ENCODE measurements at regions not wholly inside any gene's neighbourhood (a gene's known extent, or its start where the extent isn't known, plus 50 kb on each side); places are given as distances from the start of the nearest gene placed in this dataset.

DNA sequence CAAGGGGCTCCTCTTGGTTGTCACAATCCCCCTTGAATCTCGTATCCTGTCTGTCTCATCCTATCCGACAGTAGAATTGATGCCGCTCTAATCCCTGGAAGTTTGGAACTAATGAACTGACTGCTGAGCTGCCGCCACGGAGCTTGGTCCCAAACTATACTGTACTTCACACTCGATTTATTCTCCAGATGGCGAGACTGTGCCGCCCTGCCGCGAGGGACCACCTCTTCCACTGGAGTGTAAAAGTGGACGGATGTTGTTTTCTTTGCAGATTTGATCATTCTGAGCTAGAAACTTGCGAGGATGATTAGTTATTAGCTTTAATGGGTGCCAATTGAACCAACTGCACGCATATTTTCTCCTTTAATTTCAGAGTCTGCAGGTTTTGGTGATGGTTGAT, 117.2 kb downstream of the ZIC5 start:
- no peak for DNase-seq (ENCODE audit: low read depth in 2 of 2)
- H3K4me3 ChIP-seq (replicated peaks in 1 of 2; ENCODE audit: low read depth in 2 of 2, low read length in 2 of 2) = no peak overlapping the region
- TF ChIP-seq, protein P1, sequence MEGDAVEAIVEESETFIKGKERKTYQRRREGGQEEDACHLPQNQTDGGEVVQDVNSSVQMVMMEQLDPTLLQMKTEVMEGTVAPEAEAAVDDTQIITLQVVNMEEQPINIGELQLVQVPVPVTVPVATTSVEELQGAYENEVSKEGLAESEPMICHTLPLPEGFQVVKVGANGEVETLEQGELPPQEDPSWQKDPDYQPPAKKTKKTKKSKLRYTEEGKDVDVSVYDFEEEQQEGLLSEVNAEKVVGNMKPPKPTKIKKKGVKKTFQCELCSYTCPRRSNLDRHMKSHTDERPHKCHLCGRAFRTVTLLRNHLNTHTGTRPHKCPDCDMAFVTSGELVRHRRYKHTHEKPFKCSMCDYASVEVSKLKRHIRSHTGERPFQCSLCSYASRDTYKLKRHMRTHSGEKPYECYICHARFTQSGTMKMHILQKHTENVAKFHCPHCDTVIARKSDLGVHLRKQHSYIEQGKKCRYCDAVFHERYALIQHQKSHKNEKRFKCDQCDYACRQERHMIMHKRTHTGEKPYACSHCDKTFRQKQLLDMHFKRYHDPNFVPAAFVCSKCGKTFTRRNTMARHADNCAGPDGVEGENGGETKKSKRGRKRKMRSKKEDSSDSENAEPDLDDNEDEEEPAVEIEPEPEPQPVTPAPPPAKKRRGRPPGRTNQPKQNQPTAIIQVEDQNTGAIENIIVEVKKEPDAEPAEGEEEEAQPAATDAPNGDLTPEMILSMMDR (IDR thresholded peaks at IDR 0.05; ENCODE audit: low read depth, low read length) = no peak

DNA sequence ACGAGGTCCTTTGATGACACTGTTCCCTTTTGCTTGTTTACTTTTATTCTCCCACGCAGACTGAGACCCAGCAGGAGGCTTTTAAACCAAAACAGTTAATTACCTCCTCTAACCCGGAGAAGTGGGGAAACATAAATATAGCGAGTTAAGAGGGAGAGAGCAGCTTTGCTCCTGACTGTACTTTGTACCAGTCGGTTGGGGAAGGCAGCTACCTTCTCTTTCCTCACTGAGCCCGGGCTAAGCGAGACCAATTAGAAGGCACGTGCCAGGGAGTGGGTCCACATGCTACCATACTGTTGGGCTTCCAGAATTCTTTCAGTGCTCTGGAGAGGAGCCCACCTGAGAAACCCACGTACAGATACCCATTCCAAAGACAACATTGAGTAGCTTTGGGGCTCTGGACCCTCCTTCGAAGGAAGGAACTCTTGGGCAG, 124.2 kb downstream of the ZIC5 start:
- no peak for DNase-seq (ENCODE audit: low read depth in 2 of 2)
- TF ChIP-seq, protein P1 (IDR thresholded peaks at IDR 0.05; ENCODE audit: low read depth, low read length) = no peak

DNA sequence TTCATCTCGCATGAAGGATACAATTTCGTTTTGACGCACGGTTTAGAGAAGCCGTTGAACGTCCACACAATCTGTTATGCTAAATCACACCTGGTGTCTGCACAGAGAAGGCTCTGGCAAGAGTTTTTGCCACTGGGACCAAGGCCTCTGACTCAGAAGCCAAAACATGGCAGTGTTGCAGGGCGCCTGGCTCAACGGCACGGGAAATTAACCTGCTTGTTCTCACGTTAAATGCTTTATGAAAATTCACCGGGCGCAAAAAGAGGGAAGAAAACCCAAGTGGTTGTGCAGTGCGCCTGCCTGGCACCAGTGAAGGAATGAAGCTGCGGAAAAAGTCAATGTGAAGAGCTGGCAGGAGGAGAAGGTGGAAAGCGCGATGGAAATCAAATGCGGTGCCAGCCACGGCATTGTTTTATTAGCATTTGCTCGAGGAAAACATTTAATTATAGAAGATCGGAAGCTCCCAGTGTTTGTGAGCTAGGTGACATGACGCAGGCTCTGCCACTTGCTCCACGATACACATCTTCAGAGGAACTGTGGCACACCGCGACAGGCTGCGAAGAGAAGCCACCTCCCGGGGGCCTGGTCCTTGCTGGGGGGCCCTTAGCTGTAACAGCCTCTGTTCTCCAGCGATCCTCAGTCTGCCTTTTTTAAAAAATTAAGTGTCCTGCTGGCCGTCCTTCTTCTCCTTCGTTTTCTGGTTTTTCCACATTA, 126.2 kb downstream of the ZIC5 start:
- no peak for DNase-seq (ENCODE audit: low read depth in 2 of 2)
- TF ChIP-seq, protein P1 (IDR thresholded peaks at IDR 0.05; ENCODE audit: low read depth, low read length) = no peak
- H3K4me3 ChIP-seq (replicated peaks in 1 of 2; ENCODE audit: low read depth in 2 of 2, low read length in 2 of 2) = no peak overlapping the region

More for the DNA sequence above, 124.2 kb downstream of the ZIC5 start:
- no peak overlapping the region for H3K4me3 ChIP-seq (replicated peaks in 1 of 2; ENCODE audit: low read depth in 2 of 2, low read length in 2 of 2)

DNA sequence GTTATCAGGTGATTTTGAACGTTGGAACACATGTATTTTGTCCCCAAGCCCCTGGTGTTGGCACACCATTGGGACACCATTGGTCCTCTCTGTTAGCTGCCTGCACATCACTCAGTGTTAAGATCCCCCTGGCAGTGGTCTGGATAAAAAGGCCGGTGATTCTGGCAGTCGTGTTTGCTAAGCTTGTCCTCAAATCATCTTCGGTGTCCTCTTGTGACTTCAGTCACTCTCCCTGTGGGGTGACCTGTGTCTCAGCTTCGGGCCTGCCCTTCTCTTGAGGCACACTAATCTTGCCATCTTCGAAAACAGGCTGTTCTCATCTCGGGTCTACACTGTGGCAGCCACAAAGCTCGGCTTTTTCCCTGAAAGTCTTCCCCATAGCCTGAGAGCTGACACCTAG, 127.1 kb downstream of the ZIC5 start:
- TF ChIP-seq, protein P1 (IDR thresholded peaks at IDR 0.05; ENCODE audit: low read depth, low read length) = no peak
- DNase-seq (ENCODE audit: low read depth in 2 of 2) = no peak
- H3K4me3 ChIP-seq (replicated peaks in 1 of 2; ENCODE audit: low read depth in 2 of 2, low read length in 2 of 2) = no peak overlapping the region

DNA sequence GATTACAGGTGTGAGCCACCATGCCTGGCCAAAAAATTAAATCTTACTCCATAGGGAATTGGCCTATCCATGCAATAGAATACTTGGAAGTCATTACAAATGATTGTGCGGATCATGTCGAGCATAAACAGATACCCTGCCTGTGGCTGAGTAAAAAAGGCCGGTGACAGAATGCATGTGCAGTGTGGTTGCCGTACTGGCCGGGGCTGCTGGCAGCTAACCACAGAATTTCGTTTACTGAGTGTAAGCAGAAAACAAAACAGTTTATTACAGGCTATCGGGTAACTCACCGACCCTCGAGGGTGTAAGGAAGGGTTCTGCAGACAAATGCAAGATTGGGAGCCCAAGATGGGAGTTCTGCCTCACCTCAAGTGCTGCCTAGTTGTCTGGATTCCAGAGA, 127.7 kb downstream of the ZIC5 start:
- TF ChIP-seq, protein P1 (IDR thresholded peaks at IDR 0.05; ENCODE audit: low read depth, low read length) = no peak
- DNase-seq (ENCODE audit: low read depth in 2 of 2) = no peak

DNA sequence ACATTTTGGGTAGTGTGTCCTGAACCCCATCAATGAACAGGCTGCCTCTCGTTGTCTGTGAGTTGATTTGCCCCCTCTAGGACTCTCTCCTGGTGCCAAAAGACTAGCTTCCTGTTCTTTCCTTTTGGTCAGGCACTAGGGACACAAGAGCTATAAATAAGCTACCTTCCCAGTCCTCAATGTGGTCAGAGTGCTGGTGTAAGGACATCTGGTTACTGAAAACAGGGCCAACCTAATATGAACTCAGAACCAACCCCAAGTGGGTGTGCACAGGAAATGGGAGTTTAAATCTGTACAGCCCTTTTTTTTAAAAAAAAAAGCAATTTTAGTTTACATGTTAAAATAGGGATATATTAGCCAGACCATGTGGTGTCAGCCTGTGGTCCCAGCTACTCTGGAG, 129.2 kb downstream of the ZIC5 start:
- DNase-seq (ENCODE audit: low read depth in 2 of 2) = no peak
- H3K4me3 ChIP-seq (replicated peaks in 1 of 2; ENCODE audit: low read depth in 2 of 2, low read length in 2 of 2) = no peak overlapping the region
- TF ChIP-seq, protein P1 (IDR thresholded peaks at IDR 0.05; ENCODE audit: low read depth, low read length) = no peak

More for the DNA sequence above, 127.7 kb downstream of the ZIC5 start:
- no peak overlapping the region for H3K4me3 ChIP-seq (replicated peaks in 1 of 2; ENCODE audit: low read depth in 2 of 2, low read length in 2 of 2)

DNA sequence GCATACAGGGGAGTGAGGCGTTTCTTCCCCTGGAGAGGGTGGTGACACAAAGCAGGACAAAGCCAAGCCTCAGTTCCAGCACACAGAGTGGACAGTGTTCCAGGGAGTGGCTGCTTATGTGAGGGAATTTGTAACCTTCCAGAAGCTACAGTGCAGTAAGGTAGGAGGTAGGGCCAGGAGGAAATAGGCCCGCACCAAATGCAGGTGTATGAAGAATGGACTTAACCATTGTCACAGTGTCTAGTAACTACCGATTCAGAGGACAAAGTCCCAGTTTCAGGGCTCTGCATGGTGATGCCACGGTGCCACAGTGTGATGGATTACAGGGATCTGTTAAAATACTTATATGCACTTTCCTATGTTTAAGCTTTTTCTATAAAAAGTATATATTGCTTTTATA, 135.3 kb downstream of the ZIC5 start:
- DNase-seq (ENCODE audit: low read depth in 2 of 2) = no peak
- TF ChIP-seq, protein P1 (IDR thresholded peaks at IDR 0.05; ENCODE audit: low read depth, low read length) = no peak
- no peak overlapping the region for H3K4me3 ChIP-seq (replicated peaks in 1 of 2; ENCODE audit: low read depth in 2 of 2, low read length in 2 of 2)

All from cardiac fibroblast (primary cell).